ENCODE measurements at regions not wholly inside any gene's neighbourhood (a gene's known extent, or its start where the extent isn't known, plus 50 kb on each side); places are given as distances from the start of the nearest gene placed in this dataset.
"Not testable (repeated sequence)": the region's sequence is repeated elsewhere in the genome, so short reads cannot be mapped to it uniquely, and the experiment has no call there.

DNA sequence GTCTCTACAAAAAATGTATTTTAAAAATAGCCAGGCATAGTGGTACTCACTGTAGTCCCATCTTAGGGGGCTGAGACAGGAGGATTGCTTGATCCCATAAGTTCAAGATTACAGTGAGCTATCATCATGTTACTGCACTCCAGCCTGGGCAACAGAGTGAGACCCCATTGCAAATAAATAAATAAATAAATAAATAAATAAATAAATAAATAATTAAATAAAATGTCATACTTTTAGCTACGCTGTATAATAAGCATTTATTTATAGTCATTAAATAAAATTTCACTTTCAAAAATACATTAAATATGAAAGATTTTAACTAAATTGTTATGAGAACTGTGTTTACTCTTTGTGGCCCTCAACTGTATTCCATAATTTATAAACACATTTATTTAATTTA, 1124.2 kb downstream of the PCDH7 start:
- peak; percentile 66 for FAIRE-seq

DNA sequence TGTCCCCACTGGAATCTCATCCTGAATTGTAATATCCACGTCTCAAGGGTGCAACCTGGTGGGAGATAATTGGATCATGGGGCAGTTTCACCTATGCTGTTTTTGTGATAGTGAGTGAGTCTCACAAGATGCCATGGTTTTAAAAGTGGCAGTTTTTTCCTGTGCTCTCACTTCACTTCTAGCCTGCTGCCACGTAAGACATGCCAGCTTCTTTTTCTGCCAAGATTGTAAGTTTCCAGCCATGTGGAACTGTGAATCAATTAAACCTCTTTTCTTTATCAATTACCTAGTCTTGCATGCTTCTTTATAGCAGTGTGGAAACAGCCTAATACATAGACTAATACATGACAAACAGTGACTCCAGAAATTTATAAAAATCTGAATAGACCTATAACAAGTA, 1131.8 kb downstream of the PCDH7 start:
- no peak for FAIRE-seq

DNA sequence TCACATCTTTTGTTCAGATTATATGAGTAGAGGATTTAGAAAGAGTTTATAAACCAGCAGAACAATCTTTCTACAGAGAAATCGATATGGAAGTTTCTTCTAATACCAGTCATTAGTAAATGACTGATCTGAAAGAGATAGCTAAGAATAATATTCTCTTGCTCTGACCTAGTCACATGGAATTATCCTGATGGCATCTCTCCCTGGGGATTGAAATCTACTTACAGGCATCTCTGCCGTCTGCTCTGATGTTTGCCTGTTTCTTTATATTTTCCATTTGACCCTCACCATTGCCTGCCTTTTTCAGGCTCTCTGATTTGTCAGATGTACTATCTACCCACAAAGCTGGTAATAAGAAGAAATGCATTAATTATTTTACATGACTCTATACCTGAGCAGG, 1157.3 kb downstream of the PCDH7 start:
- no peak for FAIRE-seq

DNA sequence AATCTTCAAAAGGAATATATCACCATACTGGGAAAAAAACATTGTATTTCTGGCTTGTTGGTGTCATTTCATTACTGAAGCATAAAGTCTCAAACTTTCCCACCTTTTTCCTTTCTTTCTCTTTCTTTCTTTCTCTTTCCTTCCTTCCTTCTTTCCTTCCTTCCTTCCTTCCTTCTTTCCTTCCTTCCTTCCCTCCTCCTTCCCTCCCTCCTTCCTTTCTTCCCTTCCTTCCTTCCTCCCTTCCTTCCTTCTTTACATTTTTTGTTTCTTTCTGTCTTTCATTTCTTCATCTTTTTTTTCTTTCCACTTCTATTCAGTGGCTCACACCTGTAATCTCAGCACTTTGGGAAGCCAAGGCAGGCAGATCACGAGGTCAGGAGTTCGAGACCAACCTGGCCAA, 1160.7 kb downstream of the PCDH7 start:
- not testable (repeated sequence) for FAIRE-seq

DNA sequence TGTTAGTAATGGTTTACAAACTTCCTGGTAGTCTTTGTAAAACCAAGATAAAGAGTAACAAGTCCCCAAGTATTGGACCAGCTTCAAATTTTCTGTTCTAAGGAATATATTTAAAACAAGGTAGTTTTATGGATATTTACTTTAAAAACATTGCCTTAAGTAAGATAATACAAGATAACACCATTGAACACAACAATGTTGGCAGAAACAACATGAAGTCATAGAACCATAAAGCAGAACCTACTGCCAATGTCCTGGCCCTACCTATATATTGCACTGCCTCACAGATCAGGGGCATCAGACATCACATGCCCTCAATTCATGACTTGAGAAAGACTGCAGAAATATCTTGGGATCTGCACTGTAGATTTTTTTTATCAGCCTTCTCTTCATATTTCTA, 1176.2 kb downstream of the PCDH7 start:
- no peak for FAIRE-seq

DNA sequence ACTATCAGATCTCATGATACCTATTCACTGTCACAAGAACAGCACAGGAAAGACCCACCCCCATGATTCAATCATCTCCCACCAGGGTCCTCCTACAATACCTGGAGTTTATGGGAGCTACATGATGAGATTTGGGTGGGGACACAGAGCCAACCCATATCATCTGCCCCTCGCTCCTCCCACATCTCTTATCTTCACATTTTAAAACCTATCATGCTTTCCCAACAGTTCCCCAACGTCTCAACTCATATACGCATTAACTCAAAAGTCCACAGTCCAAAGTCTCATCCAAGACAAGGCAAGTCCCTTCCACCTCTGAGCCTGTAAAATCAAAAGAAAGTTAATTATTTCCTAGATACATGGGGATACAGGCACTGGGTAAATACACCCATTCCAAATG, 1185.2 kb downstream of the PCDH7 start:
- FAIRE-seq: no peak

DNA sequence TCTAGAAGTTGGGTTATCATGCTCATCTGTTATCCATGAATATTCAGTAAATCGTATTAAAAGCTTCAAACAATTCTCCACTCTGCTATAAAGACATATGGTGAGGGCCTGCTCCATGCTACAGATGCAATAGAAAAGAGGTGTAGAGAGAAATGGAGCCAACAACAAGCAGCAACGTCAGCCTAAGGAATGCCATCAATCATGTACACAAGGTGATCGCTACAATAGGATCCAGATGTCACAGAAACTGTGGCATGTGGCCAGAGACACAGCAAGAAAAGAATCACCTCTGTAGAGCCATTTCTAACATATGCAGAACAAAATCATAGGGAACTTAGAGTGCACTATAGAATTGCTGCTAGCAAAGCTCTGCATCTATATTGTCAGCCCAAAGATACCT, 1188.1 kb downstream of the PCDH7 start:
- no peak for FAIRE-seq

DNA sequence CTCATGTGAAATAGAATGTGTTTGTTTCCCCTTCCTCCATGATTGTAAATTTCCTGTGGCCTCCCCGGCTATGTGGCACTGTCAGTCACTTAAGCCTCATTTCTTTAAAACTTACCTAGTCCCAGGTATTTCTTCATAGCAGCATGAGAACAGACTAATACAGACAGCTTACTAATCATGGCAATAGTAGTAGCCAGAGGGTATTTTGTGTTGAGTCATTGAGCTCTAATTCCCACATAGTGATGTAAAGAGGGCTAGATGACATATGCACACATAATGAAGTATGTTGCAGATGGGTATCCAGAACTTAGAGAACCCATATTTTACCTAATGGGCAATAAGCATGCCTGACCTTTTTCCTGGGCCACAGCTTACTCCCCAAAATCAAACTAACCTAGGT, 1197.2 kb downstream of the PCDH7 start:
- no peak for FAIRE-seq

DNA sequence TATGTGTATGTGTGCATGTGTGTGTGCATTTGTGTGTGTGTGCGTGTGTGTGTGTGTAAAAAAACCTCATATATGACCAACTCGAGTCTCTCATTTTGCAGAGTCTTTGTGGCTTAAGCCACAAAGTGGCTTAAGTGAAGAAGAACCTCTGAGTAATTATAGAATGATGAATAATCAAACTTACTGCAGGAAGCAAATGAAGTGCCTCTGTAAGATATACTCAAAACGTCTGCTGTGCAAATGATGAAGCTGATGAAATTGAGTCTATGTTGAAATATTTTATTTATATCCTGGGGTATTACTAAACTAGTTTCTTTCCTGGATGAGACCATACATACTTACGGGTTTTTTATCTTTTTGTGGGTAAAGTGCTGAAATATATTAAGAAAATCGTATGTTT, 1198.7 kb downstream of the PCDH7 start:
- FAIRE-seq: no peak

DNA sequence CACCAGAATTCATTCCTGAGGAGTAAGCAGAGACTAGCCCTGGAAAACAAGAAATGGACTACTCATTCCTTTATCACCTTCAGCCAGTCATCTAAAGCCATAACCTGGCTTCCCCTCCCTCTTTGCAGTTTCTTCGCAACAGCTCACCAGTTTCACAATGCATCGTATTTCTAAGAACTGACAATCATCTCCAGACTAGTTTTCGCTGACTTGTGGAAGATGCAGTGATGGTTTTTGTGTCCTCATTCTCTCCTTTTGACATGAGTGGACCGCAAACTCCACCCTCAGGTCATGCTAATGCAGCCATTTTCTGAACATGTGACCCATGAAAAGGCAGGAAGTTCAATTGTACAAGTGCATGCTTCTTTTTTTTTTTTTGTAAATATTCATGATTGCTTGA, 1203.5 kb downstream of the PCDH7 start:
- no peak for FAIRE-seq

DNA sequence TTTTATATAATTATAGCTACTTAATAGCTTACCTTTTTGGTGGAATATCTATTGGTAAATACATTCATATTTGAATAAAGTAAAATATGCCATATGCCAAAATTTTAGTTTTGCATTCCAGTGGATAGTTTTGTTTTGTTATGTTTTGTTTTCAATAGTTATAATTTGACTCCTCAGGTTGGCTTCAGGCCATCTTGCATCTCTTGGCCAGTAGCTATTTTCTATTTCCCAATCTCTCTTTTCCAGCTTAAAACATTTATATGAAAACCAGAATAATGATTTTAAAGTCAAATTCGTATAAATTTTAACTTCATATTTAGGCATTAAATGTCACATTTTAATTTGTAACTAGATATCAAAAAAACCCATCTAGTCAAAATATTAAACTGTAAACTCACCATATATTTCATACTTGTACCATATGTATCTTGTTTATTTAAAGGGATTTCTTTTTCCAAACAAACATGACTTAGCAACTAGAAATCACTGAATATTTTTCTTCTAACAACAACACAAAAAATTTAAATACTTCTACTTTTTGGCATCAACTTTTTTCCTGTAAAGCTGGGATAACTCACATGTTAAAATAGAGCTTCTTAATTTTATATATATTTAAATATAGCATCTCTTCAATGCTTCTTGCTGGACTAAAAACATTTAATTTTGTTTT, 1209.6 kb downstream of the PCDH7 start:
- peak; percentile 18 for FAIRE-seq

DNA sequence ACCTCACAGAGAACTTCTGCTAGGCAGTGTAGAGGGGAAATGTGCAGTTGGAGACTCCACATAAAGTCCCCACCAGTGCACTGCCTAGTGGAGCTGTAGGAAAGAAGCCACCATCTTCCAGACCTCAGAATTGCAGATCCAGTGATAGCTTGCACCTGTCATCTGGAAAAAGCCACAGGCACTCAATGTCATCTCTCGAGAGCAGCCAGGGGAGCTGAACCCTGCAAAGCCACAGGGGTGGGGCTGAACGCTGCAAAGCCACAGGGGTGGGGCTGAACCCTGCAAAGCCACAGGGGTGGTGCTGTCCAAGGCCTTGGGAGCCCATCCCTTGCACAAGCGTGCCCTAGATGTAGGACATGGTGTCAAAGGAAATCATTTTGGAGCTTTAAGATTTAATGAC, 1226.3 kb downstream of the PCDH7 start:
- FAIRE-seq: no peak

DNA sequence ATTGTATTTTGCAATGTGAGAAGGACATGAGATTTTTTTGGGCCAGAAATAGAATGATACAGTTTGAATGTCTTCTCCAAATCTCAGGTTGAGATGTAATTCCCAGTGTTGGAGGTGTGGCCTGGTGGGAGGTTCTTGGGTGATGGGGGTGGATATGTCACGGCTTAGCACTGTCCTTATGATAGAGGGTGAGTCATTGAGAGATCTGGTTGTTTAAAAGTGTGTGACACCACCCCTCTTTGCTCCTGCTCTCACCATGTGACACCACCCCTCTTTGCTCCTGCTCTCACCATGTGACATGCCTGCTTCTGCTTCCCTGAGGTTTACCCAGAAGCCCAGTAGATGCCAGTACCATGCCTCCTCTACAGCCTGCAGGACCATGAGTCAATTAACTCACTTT, 1226.9 kb downstream of the PCDH7 start:
- FAIRE-seq: no peak

DNA sequence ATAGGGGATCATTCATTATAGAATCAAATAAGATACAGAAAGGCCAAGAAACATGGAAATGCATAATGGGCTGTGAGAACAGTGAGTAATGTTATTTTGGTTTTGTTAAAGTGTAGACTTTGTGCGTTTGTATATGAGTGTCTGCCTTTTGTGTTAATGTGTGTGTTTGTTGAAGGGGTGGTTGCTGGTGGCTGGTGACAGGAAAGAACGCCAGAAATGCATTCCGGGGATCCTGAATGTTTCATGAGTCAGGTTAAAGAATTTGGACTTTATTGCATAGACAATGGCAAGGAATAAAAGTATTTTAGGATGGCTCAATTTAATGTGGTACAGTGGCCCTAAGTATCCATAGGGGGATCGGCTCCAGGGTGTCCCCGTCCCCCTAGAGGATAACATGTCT, 1228.9 kb downstream of the PCDH7 start:
- no peak for FAIRE-seq

DNA sequence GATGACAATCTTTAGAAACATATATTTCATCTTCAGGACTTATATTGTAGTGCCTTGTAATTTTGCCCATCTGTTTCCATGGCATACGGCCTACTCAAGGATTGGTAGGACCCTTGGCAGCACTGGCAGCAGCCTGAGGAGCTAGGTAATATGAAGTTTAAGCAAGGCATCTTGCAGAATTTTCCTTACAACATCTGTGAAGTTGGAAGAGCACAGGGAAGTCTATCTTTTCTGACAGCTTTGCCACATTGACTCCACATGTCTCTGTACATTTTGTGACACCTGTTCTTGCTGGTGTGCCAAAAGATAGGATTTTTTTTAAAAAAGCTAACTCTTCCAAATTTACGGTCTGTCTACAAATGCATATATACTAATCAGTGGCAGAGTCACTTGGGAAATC, 1235.2 kb downstream of the PCDH7 start:
- FAIRE-seq: no peak

DNA sequence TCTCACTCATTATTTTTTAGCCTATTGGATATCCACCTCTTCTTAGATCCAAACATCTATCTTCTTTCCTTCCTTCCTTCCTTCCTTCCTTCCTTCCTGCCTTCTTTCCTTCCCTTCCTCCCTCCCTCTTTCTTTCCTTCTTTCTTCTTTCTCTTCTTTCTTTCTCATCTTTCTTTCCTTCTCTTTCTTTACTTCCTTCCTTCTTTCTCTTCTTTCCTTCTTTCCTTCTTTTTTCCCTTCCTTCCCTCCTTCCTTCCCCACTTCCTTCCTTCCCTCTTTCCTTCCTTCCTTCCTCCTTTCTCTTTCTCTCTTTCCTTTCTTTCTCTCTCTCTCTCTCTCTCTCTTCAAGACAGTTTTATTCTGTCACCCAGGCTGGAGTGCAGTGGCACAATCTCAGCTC, 1239.8 kb downstream of the PCDH7 start:
- FAIRE-seq: no peak

DNA sequence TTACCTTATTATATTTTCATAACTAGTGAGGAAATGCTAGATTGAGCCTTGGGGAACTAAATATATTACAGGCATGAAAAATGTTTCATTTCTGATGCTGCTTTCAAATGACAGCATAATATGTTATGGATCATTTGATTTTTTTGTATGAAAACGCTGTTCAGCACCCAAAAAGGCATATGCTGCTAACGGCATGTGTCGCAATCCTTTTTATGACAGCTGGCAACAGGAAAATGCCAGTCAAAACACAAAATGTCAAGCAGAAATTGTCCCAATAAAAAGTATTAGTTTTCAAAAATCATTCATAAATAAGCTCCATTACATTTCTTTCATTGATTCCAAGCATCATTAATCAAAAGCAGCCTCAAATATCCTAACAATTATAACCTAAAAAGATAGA, 1244.5 kb downstream of the PCDH7 start:
- no peak for FAIRE-seq

DNA sequence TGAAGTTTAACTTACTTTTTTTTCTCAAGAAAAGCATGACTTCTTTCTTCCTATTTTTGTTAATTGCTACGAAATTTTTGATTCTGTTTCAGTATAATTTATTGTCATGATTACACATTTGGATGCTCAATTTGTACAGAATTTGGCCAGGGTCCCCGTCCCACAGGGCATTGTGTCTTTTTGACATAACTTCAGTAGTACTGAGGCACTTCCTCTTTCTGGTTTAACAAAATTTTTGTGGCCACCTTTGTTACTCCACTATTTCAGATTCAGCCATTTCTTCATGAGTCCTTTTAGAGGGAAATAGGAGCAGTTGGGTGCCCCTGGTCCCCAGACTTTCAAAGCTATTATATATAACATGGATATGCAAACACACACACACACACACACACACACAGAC, 1248.7 kb downstream of the PCDH7 start:
- FAIRE-seq: no peak

DNA sequence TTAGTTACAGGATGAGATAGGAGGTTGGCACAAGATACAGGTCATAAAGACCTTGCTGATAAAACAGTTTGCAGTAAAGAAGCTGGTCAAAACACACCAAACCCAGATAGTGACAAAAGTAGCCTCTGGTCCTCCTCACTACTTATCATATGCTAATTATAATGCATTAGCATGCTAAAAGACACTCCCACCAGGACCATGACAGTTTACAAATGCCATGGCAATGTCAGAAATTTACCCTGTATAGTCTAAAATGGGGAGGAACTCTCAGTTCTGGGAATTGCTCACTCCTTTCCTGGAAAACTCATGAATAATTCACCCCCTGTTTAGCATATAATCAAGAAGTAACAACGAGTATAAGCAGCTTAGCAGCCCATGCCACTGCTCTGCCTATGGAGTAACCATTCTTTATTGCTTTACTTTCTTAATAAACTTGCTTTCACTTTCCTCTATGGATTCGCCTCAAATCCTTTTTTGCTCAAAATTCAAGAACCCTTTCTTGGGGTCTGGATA, 1254.4 kb downstream of the PCDH7 start:
- no peak for FAIRE-seq

DNA sequence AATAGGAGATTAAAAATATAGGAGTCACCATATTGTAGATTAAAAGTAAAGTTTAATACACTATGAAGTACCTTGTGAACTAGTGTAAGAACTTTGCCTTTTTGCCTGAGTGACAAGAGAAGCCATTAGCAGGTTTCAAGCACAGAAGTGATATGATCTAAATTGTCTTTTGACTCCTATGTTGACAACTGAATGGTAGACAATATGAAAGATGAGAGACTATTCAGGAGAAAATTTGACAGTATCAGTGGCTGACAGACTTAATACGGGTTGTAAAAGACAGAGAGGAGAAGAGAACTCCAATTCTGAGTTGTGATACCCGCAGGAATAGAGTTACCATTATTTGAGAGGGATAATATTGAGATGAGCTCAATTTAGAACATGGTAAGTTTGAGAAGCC, 1259.8 kb downstream of the PCDH7 start:
- FAIRE-seq: no peak

DNA sequence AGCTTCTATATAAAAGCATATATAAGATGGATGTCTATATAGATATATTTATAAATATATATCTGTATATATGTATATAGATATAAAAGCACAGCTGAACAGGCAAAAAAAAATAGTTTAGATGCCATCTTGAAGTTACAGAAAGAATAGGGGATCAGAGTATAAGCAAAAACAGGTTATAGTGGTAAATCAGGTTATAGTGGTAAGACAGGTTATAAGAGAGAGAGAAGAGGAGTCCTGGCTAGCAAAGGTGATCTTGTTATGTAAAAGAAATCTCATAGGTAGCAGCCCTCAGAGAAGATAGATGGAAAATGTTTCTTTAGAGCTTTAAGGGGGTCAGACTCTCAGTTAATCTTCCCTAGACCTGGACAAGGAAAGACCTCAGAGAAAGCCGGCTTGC, 1263.1 kb downstream of the PCDH7 start:
- FAIRE-seq: peak; percentile 60

DNA sequence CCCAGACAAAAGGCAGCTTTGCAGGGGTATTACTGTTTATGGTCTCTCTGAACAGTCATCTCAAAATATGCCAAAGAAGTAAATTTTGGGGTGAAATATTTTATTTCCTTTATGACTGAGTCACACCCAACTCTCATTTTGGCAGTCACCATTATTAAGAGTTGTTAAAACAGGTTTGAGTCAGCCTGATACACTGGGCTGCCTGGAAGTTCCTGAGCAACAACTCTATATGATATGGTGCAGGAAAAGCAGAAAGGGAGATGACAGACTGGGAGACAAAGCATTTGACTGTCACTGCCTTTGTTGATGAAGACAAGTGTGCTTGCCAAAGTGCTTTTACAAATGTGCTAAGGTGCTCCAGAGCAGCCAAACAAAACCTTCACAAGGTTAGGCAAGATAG, 1263.5 kb downstream of the PCDH7 start:
- FAIRE-seq: no peak

DNA sequence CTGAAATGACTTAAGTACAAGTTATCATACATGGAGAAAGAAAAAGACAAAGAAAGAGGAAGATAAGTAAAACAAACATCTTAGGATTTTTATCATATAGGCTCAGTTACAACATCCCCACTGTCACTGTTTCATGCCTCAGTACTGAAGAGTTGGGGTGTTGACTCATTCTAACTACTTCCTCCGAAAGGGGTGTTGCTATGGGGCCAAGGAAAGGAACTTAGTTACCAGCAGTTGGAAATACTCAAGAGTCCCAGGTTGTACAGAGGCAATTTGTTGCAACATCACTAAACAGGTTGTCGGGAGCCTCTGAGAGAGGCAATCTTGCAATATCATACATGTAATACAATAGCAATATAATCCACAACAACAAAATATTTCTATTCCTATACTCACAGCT, 1264.7 kb downstream of the PCDH7 start:
- FAIRE-seq: no peak

DNA sequence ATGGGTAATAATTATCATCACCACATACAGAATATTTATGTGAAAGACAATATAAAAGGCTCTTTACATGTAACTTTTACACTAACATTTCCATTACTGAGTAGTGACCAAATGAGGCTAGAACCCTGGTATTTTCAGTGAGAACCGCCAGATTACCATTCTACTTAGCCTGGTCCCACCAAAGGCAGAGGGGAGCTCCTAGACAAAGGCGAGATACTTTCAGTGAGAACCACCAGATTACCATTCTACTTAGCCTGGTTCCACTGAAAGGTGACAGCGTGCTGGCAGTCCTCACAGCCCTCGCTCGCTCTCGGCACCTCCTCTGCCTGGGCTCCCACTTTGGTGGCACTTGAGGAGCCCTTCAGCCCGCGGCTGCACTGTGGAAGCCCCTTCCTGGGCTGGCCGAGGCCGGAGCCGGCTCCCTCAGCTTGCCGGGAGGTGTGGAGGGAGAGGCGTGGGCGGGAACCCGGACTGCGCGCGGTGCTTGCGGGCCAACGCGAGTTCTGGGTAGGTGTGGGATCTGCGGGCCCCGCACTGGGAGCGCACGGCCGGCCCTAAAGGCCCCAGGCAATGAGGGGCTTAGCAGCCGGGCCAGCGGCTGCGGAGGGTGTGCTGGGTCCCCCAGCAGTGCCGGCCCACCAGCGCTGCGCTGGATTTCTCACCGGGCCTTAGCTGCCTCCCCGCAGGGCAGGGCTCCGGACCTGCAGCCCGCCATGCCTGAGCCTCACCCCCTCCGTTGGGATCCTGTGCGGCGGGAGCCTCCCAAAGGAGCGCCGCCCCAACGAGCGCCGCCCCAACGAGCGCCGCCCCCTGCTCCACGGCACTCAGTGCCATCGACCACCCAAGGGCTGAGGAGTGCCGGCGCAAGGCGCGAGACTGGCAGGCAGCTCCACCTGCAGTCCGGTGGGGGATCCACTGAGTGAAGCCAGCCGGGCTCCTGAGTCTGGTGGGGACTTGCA, 1276.1 kb downstream of the PCDH7 start:
- no peak for FAIRE-seq
